RWPE2 (cell line): ENCODE measurements at regions not wholly inside any gene's neighbourhood (a gene's known extent, or its start where the extent isn't known, plus 50 kb on each side); places are given as distances from the start of the nearest gene placed in this dataset.

Source experiments
- ATAC-seq: fragments of 200-7000 bp; cut with Tn5 transposase; 3 replicates; pipeline ENCODE4 v1.9.1; 2021; ENCODE audit warnings: low read depth
- DNase-seq: peaks from one replicate; pipeline ENCODE4 v3.0.0-alpha.2; 2020; ENCODE audit warnings: low spot score
- H3K27ac ChIP-seq: fragments of 450-650 bp; 2 replicates; pipeline ENCODE4 v1.5.1; 2017; ENCODE audit warnings: mild to moderate bottlenecking; ENCODE audit not compliant: poor library complexity, severe bottlenecking
- H3K27me3 ChIP-seq: fragments of 250-450 bp; sonication (Bioruptor Pico); 2 replicates; pipeline ENCODE4 v1.5.1; 2021; ENCODE audit warnings: mild to moderate bottlenecking, moderate library complexity; ENCODE audit not compliant: insufficient read depth, poor library complexity, severe bottlenecking
- H3K36me3 ChIP-seq: fragments of 250-450 bp; sonication (Bioruptor Pico); 2 replicates; pipeline ENCODE4 v1.5.1; 2020; ENCODE audit warnings: low read depth, mild to moderate bottlenecking, moderate library complexity
- H3K4me1 ChIP-seq: fragments of 250-450 bp; sonication (Bioruptor Pico); 2 replicates; pipeline ENCODE4 v1.5.1; 2021; ENCODE audit warnings: mild to moderate bottlenecking, moderate library complexity; ENCODE audit not compliant: insufficient read depth, poor library complexity, severe bottlenecking
- H3K4me3 ChIP-seq: fragments of 250-450 bp; sonication (Bioruptor Pico); 2 replicates; pipeline ENCODE4 v1.5.1; 2021; ENCODE audit warnings: mild to moderate bottlenecking, moderate library complexity; ENCODE audit not compliant: severe bottlenecking
- H3K9me3 ChIP-seq: fragments of 250-450 bp; sonication (Bioruptor Pico); 2 replicates; pipeline ENCODE4 v1.5.1; 2021; ENCODE audit warnings: mild to moderate bottlenecking, moderate library complexity; ENCODE audit not compliant: severe bottlenecking
- CTCF ChIP-seq: fragments of 450-650 bp; IDR thresholded peaks from one replicate; pipeline ENCODE4 v1.5.1; 2017; ENCODE audit warnings: mild to moderate bottlenecking, moderate library complexity; ENCODE audit not compliant: poor library complexity, severe bottlenecking

- Histone ChIP-seq H3K9me3 (no peaks in the 10 kb centered on the region), H3K36me3 (no peaks in the 10 kb centered on the region), H3K4me1 (no peaks in the 10 kb centered on the region), H3K27ac (no peak overlapping the region), H3K4me3 (no peak overlapping the region), H3K27me3 (no peaks in the 10 kb centered on the region)
- DNase-seq: no peak
- no peak for ATAC-seq
- no peak for TF ChIP-seq CTCF
Observed at GRCh38 chr12:110971189-110971920, 51.0 kb upstream of the MYL2 start.
